GM12865 (cell line): ENCODE measurements at regions not wholly inside any gene's neighbourhood (a gene's known extent, or its start where the extent isn't known, plus 50 kb on each side); places are given as distances from the start of the nearest gene placed in this dataset.

Experiments used
- DNase-seq: peaks from one replicate; pipeline ENCODE4 v3.0.0; 2010; ENCODE audit warnings: low read depth
- H3K4me3 ChIP-seq: 2 replicates; pipeline ENCODE4 v1.5.1; 2011; ENCODE audit warnings: mild to moderate bottlenecking, low read depth, low read length, control low read depth
- CTCF ChIP-seq: IDR thresholded peaks from 2 replicates; pipeline ENCODE4 v1.5.1; 2011; ENCODE audit warnings: low read length, control low read depth, low read depth, inconsistent platforms; ENCODE audit not compliant: insufficient read depth; ENCODE audit errors: missing control alignments

- TF ChIP-seq CTCF: no peak
- DNase-seq: no peak
- no peak overlapping the region for H3K4me3 ChIP-seq
Measured at GRCh38 chrX:39969819-39970504, 127.8 kb downstream of the BCOR start.

DNA sequence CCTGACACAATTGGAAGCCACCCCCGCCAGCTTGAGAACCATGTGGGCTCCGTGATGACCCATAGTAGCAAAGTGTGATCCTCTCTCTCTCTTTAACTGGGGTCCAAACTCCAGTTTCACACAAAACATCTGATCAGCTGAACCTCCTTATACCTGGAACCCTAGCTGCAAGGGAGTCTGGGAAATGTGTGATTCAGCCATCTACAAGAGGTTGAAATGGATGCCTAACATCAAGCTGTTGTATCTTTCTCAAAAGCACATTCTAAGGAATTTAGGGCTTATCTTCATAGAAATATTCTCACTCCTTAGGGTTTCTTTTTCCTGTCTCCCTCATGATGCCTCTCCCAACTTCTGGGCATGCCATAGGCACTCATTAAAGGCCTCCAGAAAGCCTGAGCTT, 126.0 kb downstream of the BCOR start:
- DNase-seq: no peak
- no peak for TF ChIP-seq CTCF
- H3K4me3 ChIP-seq: no peak overlapping the region

GRCh38 chrX:39972340-39972739, 125.4 kb downstream of the BCOR start:
- DNase-seq: no peak

GRCh38 chrX:39973810-39974209, 123.9 kb downstream of the BCOR start:
- no peak for DNase-seq
- no peak overlapping the region for H3K4me3 ChIP-seq
- TF ChIP-seq CTCF: no peak

More at GRCh38 chrX:39972340-39972739, 125.4 kb downstream of the BCOR start:
- TF ChIP-seq CTCF: no peak
- no peak overlapping the region for H3K4me3 ChIP-seq

- TF ChIP-seq CTCF: no peak
- DNase-seq: no peak
- H3K4me3 ChIP-seq: no peak overlapping the region
Measured at GRCh38 chrX:39974270-39974669, 123.5 kb downstream of the BCOR start.

GRCh38 chrX:39975101-39975925, 122.4 kb downstream of the BCOR start:
- no peak overlapping the region for H3K4me3 ChIP-seq
- no peak for DNase-seq
- TF ChIP-seq CTCF: no peak
